Fibroblast of skin of left quadriceps (primary cell): ENCODE measurements at regions not wholly inside any gene's neighbourhood (a gene's known extent, or its start where the extent isn't known, plus 50 kb on each side); places are given as distances from the start of the nearest gene placed in this dataset.
A peak's percentile ranks its signal among the peaks of the same experiment; 100 is the strongest.
"Not testable (repeated sequence)": the region's sequence is repeated elsewhere in the genome, so short reads cannot be mapped to it uniquely, and the experiment has no call there.

Experiments used
- DNase-seq, 2 experiments: peaks; one replicate each; pipeline ENCODE4 v3.0.0-alpha.2; 2013; ENCODE audit warnings: low read depth in 2 of 2

- DNase-seq = peak; percentile 36
Measured at GRCh38 chr4:111136438-111136837, 513.6 kb upstream of the PITX2 start.

GRCh38 chr4:111136967-111137366 lies 514.1 kb upstream of the PITX2 start:
- DNase-seq = no peak

GRCh38 chr4:111143510-111143909 lies 520.6 kb upstream of the PITX2 start:
- no peak for DNase-seq

GRCh38 chr4:111154934-111155333 lies 532.1 kb upstream of the PITX2 start:
- no peak for DNase-seq

- DNase-seq = not testable (repeated sequence)
Measured at GRCh38 chr4:111164556-111164955, 541.7 kb upstream of the PITX2 start.

GRCh38 chr4:111174331-111174730 lies 551.5 kb upstream of the PITX2 start:
- peak in 1 of 2 experiments; percentile 12 for DNase-seq

- DNase-seq = no peak
Measured at GRCh38 chr4:111178231-111178630, 555.4 kb upstream of the PITX2 start.

- no peak for DNase-seq
Measured at GRCh38 chr4:111187108-111187507, 564.2 kb upstream of the PITX2 start.

- DNase-seq = no peak
Measured at GRCh38 chr4:111198446-111198845, 575.6 kb upstream of the PITX2 start.

GRCh38 chr4:111204797-111205196 lies 581.9 kb upstream of the PITX2 start:
- no peak for DNase-seq

GRCh38 chr4:111208970-111209369 lies 586.1 kb upstream of the PITX2 start:
- DNase-seq = no peak

GRCh38 chr4:111209706-111210105 lies 586.8 kb upstream of the PITX2 start:
- no peak for DNase-seq

GRCh38 chr4:111210595-111210994 lies 587.7 kb upstream of the PITX2 start:
- no peak for DNase-seq

GRCh38 chr4:111213531-111213930 lies 590.7 kb upstream of the PITX2 start:
- no peak for DNase-seq

GRCh38 chr4:111214371-111214770 lies 591.5 kb upstream of the PITX2 start:
- DNase-seq = no peak

GRCh38 chr4:111215755-111216154 lies 592.9 kb upstream of the PITX2 start:
- DNase-seq = no peak

GRCh38 chr4:111216791-111217190 lies 593.9 kb upstream of the PITX2 start:
- no peak for DNase-seq

- DNase-seq = no peak
Measured at GRCh38 chr4:111221371-111221770, 598.5 kb upstream of the PITX2 start.

- no peak for DNase-seq
Measured at GRCh38 chr4:111228396-111228795, 605.5 kb upstream of the PITX2 start.

GRCh38 chr4:111228874-111229273 lies 606.0 kb upstream of the PITX2 start:
- no peak for DNase-seq

GRCh38 chr4:111230265-111230664 lies 607.4 kb upstream of the PITX2 start:
- no peak for DNase-seq

GRCh38 chr4:111231281-111231680 lies 608.4 kb upstream of the PITX2 start:
- no peak for DNase-seq

- DNase-seq = no peak
Measured at GRCh38 chr4:111234939-111235338, 612.1 kb upstream of the PITX2 start.

GRCh38 chr4:111263836-111264235 lies 641.0 kb upstream of the PITX2 start:
- DNase-seq = no peak

- DNase-seq = no peak
Measured at GRCh38 chr4:111266937-111267336, 644.1 kb upstream of the PITX2 start.
